T47D (cell line): ENCODE measurements at regions not wholly inside any gene's neighbourhood (a gene's known extent, or its start where the extent isn't known, plus 50 kb on each side); places are given as distances from the start of the nearest gene placed in this dataset.
A peak's percentile ranks its signal among the peaks of the same experiment; 100 is the strongest.
"Not testable (repeated sequence)": the region's sequence is repeated elsewhere in the genome, so short reads cannot be mapped to it uniquely, and the experiment has no call there.

ENCODE experiments used
- DNase-seq, 2 experiments: peaks; one replicate each; pipeline versions ENCODE4 v3.0.0 to v3.0.0-alpha.2; 2011 to 2012; ENCODE audit warnings: low read depth in 1 of 2, low spot score in 1 of 2
- JUND ChIP-seq: IDR thresholded peaks from 2 replicates; pipeline ENCODE4 v1.6.1; 2012; ENCODE audit warnings: low read depth
- in situ Hi-C: cut with HindIII; loops from 2 replicates; pipeline ENCODE4 v1.10.0; 2016; ENCODE audit warnings: low sequenced_read_pairs, low pct_unique_long_range_greater_than_20kb

DNA sequence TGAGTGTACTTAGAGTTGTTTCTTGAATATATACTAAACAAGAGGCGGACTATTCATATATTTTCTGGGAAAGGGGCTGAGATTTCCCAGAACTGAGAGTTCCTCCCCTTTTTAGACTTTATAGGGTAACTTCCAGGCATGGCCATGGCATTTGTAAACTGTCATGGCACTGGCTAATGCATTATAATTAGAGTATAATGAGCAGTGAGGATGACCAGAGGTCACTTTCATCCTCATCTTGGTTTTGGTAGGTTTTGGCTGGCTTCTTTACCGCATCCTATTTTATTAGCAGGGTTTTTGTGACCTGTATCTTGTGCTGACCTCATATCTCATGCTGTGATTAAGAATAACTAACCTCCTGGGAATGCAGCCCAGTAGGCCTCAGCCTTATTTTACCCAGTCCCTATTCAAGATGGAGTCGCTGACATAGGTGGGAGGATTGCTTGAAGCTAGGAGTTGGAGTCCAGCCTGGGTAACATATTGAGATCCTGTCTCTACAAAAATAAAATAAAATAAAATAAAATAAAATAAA, 91.4 kb downstream of the MOBP start:
- DNase-seq, result no peak
- in situ Hi-C loops, result no loop called here
- no peak for TF ChIP-seq JUND

DNA sequence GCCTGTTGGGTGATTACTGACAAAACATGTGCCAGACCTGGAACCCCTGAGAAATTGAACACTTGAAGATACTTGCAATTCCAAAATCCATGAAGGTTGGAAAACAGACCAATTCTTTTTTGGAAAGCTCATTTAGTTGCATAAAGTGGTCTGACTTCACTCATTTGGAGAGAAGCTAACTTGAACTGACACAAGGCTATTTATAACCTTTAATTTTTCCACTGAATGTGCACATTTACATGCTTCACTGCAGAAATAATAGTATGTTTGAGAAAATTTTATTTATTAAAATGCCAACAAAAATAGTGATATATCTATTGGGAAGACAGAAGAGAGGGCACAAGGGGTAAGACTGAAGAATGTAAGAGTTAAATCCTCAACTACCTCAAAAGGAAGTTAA, 92.1 kb downstream of the MOBP start:
- in situ Hi-C loops, result no loop called here
- TF ChIP-seq JUND, result no peak
- DNase-seq, result no peak

DNA sequence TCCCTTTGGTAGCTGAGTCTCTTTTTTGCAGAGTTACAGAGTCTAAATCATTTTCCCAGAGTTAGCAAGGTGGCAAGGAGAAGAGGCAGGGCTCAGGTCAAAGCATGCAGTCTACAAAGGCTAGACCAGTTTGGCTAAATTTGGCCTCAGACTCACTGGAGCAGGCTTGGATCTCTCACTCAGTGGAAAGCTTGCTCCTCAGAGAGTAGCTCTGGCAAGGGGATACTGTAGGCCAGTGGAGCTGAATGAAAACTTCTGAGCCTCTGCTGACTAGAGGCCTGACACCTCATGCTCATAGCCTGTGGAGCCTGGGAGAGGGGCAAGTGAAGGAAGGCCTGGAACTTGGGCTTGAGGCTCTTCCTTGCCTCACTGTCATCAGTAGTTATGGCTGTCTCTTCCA, 101.0 kb downstream of the MOBP start:
- DNase-seq, result no peak
- no peak for TF ChIP-seq JUND
- in situ Hi-C loops, result no loop called here

DNA sequence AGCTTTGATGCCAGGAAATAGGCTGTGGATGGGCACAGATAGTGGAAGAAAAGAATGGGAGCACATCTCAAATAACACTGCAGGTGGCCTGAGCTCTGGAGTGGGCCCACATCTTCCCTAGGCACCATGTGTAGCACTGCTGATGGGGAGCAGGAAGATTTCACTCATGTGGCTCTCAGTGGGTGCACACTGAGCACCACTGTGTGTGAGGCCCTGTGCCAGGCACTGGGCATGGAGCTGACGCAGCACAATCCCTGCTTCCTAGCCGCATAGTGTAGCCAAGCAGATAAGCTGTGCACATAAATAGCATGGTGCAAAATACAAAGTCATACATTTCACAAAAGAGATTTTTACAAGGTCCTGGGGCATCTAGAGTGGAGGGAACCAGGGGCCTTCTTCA, 101.6 kb downstream of the MOBP start:
- DNase-seq, result no peak
- no peak for TF ChIP-seq JUND
- in situ Hi-C loops, result no loop called here

DNA sequence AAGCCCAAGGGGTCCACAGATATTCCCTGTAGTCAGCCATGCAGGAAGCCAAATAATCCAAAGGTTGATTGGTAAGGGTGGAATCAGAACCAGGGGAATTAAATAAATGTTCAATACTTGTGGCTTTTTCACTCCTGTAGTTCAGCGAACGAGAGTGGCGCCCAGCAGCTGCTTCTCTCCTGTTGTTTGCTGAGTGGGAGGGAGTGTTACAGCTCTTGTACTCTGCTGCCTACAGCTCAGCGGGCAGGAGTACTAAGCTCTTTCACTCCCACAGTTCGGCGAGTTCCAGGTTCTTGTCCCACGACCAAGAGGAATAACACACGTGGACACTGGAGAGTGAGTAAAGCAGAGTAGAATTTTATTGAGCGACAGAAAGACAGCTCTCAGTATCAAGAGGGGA, 105.9 kb downstream of the MOBP start:
- no peak for TF ChIP-seq JUND
- in situ Hi-C loops, result no loop called here
- DNase-seq, result no peak

DNA sequence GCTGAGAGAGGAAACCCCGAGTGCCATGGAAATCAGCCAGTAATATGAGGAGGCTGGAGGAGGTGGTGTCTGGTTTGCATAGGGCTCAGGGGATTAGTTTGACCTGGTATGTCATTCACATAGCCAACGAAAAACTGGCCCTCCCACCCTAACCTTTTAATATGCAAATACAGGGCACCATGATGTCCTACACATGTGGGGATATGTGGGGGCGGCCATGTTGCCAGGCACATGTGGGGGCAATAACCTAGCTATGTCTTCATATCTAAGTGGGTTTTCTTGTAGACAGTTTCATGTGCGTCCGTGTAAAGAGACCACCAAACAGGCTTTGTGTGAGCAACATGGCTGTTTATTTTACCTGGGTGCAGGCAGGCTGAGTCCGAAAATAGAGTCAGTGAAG, 110.1 kb downstream of the MOBP start:
- in situ Hi-C loops, result no loop called here
- no peak for TF ChIP-seq JUND
- DNase-seq, result no peak

DNA sequence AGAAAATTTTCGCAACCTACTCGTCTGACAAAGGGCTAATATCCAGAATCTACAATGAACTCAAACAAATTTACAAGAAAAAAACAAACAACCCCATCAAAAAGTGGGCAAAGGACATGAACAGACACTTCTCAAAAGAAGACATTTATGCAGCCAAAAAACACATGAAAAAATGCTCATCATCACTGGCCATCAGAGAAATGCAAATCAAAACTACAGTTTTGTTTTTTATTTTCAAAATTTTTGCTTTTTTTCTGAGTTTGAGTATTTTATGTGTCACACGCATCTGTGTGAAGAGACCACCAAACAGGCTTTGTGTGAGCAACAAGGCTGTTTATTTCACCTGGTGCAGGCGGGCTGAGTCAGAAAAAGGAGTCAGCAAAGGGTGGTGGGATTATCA, 118.7 kb downstream of the MOBP start:
- in situ Hi-C loops, DNase-seq: not testable (repeated sequence)

DNA sequence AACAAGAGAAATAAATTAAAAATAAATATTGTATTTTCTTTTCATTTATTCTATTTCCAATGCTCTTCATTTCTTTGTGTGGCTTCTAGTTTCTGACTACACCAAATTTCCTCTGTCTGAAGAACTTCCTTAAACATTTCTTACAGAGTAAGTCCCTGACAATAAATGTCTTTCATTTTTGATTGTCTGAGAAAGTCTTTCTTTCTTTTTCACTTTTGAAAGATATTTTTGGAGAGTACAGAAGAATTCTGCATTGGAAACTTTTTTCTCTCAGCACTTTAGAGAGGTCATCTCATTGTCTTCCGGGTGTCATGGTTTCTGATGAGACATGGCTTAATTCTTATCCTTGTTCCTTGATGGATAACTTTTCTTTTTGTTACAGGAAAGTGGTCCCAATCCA, 119.6 kb downstream of the MOBP start:
- in situ Hi-C loops, result no loop called here
- DNase-seq, result no peak
- TF ChIP-seq JUND, result no peak

DNA sequence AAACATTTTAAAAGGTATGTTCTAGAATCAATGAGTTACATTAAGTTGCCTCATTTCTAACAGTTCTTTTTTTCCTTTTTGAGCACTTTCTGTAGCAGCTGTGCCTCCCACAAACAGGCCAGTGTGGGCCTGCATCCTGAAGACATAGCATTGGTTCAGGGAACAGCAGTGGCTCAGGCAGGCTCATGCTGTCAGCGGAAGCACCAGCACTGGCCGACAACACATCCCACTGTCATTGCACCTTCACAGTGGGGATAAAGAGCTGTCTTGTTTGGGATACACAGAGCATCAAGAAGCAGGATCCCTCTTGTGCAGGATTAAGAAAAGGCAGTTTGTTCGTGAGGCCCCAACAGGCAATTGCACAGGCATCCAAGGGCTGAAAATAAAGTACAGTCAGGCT, 123.3 kb downstream of the MOBP start:
- no peak for TF ChIP-seq JUND
- no peak for DNase-seq
- in situ Hi-C loops, result no loop called here

DNA sequence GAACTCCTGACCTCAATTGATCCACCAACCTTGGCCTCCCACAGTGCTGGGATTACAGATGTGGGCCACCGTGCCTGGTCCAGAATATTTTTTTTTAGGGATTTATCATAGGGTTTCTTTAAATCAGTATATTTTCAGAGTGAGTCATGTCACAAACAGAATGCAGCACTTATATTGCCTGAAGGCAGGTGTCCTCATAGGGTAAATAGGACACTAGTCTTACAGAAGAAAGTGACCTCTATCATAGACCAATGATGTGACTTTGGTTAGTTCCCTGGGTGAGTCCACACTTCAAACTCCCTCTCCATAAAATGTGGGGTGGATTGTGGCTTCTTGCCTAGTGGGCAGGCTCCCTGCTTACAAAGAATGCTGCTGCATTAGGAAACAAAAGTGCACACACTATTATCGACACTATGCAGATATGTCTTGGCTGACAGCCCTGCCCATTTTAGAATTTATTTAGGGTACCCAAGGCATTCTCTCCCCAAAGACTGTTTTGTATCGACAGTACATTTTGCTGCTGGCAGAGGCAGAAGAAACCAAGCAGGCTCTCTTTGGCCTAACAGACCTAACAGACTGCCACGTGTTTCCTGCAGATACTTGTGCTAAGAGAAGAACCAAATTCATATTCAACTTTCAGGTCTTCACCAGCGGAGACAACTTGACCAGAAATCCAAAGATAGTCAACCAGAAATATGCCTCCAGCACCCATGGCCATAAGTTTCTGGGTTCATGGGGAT, 125.0 kb downstream of the MOBP start:
- in situ Hi-C loops, result no loop called here
- peak in 1 of 2 experiments; percentile 29 for DNase-seq
- TF ChIP-seq JUND, result no peak

DNA sequence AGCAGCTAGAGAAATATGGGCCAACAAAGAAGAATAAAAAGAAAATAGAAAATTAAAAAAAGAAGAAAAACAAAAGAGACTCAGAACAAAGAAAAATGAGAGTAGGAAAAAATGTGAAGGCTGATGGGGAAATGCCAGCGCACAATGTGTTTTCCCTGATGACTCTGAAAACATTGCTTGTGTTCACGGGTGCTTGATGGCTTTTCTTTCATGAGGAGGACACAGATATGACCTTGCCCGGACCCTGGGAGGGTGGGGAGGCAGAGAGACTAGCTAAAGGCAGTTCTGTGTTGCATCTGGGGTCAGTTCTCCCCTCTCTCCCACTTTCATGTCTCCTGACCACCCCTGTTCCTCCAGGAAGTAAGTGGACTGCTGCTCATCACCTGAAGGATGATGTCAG, 125.9 kb downstream of the MOBP start:
- no peak for TF ChIP-seq JUND
- in situ Hi-C loops, result no loop called here
- no peak for DNase-seq

DNA sequence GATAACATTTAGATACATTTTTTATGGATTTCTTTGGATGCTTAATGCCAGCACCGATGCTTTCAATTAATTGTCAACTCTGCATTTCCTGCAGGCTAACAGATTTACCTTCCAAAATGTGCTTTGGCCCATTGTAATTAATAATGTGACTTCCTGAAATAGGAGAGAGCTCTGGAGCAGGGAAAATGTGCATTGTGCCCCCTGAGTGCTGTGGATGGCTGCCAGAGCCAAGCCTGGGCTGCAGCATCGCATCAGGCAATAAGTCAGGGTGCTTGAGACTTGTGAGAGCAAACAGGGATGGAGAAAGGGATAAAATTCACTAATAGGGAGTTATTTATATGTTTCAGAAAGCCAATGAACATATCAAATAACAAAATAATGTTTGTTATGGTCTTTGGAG, 133.8 kb downstream of the MOBP start:
- no peak for DNase-seq
- TF ChIP-seq JUND, result no peak
- in situ Hi-C loops, result no loop called here

DNA sequence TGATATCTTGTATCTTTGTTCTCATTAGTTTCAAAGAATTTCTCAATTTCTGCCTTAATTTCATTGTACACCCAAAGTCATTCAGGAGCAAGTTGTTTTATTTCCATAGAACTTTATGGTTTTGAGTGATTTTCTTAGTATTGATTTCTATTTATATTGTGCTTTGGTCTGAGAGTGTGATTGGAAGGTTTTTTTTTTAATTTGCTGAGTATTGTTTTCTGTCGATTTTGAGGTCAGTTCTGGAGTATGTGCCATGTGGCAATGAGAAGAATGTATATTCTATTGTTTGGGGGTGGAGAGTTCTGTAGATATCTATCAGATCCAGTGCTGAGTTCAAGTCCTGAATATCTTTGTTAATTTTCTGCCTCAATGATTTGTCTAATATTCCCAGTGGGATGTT, 138.4 kb downstream of the MOBP start:
- no peak for DNase-seq
- in situ Hi-C loops, result no loop called here
- TF ChIP-seq JUND, result no peak

DNA sequence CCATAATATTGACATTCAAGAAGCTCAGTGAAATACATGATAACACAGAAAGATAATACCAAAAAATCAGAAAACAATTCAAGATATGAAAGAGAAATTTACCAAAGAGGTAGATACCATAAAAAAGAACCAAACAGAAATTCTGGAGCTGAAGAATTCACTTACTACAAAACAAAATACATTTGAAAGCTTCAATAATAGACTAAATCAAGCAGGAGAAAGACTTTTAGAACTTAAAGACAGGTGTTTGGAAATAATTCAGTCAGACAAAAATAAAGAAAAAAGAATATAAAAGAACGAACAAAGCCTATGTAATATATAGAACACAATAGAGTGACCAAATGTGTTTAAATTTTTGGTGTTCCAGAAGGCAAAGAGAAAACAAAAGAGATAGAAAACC, 158.7 kb downstream of the MOBP start:
- in situ Hi-C loops, result no loop called here
- no peak for DNase-seq
- no peak for TF ChIP-seq JUND
